Myocyte (in vitro differentiated cells): ENCODE measurements at regions not wholly inside any gene's neighbourhood (a gene's known extent, or its start where the extent isn't known, plus 50 kb on each side); places are given as distances from the start of the nearest gene placed in this dataset.

Source experiments
- DNase-seq: peaks from one replicate; pipeline ENCODE4 v3.0.0-alpha.2; 2012; ENCODE audit warnings: low read depth

DNA sequence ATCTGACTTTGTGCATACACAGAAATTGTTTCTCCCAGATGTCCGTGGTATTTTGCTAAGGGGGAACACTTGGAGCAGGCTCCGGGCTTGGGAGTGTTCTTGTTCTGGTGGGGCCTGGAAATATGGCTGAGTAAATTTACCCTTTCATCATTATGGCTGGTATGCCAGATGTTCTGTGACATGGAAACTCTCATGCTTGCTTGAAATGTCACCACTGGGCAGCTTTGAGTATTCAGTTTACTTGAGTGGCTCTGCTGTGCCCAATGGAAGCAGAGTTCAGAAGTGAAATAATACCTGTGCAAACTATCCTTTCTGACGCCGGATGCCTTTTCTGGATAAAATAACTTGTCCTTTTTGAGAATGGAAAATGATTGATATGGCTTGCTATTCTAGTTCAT lies 283.6 kb upstream of the TPM1 start:
- no peak for DNase-seq

DNA sequence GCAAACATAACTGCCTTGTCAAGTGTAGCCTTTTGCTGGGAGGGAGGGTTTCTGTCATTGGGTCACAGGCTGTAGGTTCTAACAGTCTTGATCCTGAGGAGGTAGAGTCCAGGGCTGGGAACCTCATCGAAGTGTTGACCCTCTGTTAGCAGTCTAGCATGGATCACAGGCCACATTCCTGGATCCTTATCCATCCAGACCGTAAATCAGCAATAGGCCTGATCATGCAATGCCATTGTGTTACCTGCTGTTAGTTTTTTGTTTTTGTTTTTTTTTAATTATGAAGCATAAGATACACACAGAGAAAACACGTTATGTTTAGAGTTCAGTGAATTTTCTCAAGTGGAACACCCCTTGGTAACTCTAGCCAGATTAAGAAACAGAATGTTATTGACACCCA lies 282.0 kb upstream of the TPM1 start:
- DNase-seq: no peak

DNA sequence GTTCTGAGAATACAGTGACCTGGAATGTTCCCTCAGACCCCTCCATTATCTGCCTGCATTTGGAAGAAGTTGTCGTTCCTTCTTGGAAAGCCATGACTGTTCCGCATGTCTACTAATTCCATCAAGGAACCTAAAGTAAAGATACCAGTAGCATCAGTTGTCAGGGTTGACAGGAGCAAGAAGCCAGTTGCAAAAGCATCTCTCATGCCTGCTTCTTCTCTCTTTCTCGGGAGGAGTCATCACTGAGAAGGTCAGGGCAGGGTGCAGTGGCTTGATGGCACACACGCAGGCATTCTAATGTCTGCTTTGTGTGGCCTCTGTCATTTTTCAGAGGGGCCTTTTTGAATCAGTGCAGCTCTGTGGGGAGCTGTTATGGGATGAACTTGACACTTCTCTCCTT lies 276.6 kb upstream of the TPM1 start:
- DNase-seq: no peak

DNA sequence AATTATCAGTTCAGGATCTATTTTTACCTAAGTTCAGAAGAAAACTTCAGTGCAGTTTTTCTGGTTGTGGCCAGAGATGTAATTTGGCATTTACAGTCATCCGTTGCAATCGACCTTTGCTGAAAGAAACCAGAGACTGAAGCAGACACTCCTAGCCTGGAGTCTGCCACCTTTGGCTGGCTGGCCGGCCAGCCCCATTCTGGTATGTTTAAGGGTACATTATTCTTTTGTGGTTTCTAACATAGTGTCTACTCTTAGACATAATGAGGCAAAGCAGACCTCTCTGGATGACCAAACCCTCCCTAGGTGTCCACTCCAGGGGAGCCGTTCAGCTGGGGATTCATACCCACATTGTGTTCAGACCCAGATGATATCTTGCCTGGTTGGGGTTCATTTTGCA lies 275.9 kb upstream of the TPM1 start:
- no peak for DNase-seq

DNA sequence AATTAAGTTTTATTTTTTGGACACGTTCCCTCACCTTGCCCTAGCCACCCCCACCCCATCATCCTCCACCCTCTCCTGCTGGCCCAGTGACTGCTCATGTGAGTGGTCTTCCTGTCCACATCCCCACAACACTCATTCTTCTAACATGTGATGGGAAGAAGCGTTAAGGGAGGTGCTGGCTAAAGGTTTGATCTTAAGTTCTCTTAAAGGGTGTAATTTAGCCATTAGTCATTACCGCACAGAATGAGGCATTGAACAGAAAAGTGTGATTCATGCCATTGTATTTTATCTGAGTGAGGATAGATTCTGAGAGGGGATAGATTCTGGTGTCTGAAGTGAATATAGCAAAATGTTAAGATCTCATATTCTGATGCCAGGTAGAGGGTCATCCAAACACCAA lies 272.9 kb upstream of the TPM1 start:
- DNase-seq: no peak

DNA sequence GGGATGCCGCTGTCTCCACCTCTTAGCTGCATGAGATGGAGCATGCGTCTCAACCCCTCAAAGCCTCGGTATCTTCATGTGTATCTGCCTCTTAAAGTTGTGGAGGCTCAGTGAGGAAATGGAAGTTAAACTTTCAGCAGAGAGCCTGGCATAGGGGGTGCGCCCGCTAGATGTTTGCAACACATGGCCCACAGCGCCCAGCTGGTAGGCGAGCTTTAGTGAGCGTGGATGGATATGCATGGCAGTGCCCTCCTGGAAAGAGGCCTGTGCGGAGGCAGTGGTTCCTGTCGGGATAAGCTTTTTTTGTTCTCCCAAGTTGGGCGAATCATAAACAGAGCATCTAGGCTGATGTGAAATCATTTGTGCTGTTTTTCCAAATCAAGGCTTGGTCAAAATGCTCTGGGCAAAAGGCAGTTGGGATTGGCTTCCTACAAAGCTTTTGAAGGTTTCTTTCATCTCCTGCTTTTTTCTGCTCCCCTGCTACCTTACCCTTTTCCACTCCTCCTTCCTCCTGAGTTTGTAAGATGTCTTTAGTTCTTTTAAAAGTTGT lies 272.4 kb upstream of the TPM1 start:
- DNase-seq: no peak

DNA sequence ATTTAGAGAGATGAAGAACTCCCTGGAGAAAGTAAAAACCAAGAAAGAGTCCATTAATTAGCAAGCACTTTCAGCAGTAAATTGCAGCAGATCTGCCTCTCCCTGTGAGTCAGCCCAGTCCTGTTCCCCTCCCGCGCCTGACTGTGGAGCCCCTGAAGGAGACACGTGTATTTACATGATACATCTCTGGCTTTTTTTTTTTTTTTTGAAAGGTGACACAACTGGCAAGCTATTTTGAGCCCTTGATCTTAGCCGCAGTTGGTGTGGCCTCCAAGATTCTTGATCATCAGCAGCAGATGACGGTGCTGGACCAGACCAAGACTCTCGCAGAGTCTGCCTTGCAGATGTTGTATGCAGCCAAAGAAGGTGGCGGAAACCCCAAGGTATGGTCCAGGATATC lies 271.8 kb upstream of the TPM1 start:
- DNase-seq: peak; percentile 94

DNA sequence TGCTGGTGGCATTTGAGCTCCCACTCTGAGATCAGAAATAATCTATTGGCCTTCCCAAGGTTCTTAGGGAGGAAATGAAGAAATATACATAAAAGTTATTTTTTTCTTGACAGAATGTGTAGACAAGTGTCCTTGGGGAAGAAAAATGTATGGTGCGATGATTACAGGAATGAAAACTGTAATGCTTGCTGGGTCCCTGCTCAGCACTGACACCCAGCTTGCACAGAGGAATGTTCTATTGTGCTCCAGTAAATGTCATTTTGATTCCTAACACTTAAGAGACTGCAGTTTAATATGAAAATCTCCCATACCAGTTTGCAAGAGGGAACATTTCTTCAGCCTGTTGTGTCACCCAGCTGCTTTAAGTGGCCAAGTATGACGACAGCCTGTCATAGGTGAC lies 271.3 kb upstream of the TPM1 start:
- DNase-seq: no peak

DNA sequence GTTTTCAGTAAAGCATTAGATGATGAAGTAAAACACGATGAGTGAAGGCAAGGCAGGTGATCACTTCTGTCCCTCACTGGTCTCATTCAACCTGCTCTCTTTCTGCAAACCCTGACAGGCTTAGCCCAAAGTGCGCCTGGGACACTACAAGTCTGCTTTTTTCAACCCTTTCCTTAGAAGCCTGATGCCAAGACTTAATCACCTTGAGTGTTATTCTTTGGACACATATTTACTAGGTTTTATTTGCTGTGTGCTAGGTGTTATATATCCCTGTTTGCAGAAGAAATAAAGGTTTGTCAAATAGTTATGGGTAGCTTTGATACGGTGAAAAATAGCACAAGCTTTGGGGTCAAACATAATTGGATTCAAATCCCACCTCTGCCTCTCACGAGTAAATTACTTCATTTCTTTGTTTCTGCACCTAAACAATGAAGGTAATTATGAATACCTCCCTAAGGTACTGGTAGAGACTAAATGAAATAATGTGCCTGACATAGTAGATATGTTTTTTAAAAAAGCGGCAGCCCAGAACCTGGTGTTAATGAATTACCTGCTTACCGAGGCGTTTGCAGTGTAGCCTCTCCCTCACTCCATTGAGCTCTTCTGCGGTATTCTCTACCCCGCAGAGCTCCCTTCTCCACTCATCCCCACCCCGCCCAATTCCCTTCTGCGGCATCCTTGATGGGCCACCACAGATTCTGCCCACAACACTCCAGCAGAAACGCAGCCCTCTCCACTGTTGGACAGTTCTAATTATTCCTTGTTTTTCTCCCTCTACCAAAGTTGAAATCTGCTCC lies 269.0 kb upstream of the TPM1 start:
- no peak for DNase-seq

DNA sequence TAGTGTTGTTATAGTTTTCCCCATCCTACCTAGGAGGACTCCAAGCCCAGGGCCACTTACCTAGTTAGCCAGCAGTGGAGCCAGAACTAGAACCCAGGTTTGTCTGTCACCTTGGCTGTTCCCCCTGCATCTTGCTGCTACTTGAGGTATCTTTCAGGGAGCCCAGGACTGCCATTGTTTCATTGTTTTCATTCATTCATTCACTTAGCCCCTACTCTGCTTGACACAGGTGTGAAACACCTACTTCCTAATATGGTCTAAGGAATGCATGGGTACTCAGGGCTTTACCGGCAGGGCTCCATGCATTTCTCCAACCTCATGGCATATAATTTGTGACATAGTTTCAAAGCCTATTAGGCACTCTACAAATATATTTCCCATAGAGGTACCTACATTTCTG lies 266.6 kb upstream of the TPM1 start:
- no peak for DNase-seq

DNA sequence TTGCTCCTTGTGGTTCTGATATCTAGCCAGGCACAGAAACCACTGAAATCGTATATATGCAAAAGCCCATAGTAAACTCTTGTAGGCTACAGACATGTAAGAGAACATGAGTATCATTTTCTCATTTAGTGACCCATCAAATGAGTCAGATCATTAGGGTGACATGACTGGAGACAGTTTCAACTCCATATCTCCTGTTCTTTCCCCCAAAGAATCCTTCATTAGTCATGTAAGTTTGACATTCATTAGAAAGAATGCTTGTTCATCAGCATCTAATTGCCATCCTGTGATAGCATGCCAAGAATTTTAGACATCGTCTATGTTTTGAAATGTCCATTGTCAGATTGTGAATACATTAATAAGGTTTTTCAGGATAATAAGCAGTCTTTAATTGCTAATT lies 264.9 kb upstream of the TPM1 start:
- DNase-seq: no peak

DNA sequence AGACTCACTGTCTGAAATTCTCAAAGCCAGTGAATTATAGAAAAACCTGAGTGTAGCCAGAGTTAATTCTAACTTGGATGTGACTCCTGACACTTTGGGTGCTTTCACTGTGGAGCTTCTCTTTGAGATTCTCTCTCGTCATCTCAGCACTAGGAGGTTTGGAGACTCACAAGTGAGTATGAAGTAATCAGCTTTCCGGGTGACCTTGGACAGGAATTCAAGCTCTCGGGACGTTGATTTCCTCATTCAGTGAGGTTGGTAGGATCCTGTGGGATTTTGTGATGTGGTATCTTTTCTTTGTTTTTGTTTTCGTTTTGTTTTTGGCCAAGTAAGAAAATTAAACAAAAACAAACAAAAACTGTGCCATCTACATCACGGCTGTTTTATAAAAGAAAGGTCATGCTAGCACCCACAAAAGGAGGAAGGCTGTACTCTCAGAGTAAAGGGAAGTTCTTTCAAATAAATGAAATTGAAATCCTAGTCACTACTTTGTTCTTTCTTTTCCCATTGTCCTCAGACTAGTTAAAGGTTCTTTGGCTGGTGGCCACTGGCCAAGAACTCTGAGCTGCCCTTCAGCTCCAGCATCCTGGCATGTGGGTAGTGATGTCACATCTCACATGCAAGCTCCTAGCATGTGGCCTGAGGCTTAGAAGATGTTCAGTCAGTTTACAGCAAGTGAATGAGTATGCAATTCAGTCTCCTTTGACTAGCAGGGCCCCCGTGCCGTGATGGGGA lies 263.3 kb upstream of the TPM1 start:
- DNase-seq: peak; percentile 56

DNA sequence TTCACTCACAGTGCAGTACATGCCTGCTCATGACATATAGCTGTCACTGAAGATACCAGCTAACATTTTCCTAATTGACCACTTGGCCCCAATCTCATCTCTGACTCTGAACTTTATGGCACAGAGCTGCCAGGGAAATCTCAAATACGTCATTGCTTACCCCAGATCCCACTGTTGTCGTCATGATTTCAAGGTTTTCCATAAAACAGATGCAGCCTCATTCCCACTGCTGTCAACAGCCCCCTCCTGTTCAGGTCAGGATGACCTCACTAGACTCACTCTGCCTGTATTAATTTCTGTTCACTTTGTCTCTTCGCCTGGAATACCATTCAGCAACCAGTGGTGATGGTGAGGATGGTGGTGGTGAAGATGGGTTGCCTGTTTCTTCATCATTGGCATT lies 262.6 kb upstream of the TPM1 start:
- DNase-seq: no peak

DNA sequence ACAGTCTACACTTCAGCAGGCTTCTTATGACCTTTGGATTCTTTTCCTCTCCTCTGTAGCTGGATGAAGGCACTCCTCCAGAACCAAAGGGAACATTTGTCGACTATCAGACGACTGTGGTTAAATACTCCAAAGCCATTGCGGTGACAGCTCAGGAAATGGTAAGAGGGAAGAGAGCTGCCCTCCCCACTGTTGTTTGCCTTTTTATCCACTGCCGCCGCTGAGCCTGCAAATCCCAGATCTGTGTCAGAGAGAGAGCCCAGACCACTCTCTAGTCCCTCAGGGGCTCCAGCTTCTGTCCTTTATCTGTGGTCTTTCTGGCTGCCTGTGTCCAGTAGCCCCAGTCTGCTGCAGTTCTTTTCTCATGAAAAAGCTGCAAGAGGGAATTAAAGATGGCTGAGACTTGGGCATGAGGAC lies 261.5 kb upstream of the TPM1 start:
- DNase-seq: peak; percentile 72

DNA sequence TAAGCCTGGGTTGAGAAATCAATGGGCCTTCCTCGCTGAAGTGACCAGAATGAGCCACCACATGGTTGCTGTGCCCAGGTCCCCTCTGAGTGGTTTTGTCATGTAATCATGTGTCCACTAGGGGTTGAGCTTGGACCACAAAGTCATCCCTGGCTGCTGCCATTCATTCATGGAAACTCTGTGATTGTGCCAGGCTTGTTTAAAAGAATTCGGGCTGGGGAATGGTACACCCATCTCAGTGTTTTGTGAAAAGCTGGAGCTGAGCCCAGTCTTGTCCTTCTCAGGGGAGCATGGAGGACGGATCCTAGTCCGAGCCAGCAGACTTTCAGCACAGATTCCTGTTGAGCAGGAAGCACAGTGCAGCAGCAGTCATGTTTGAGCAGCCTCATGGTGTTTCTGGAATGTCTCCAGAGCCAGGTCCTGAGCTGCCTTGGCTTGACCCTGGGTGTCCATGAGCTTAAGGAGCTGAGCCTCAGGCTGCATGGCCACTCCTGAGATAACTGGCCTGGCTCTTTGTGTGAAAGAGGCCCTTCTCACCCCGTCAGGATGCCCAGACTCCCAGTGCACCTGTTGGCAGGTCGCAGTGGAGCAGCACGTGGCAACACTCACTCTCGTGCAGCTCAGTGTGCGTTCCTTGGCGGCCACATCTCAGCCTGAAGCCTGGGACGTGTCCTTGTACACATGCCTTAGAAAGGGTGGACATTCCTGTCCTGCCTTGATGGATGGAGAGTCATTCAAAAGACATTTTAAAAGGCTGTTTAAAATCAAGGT lies 260.3 kb upstream of the TPM1 start:
- peak; percentile 89 for DNase-seq

DNA sequence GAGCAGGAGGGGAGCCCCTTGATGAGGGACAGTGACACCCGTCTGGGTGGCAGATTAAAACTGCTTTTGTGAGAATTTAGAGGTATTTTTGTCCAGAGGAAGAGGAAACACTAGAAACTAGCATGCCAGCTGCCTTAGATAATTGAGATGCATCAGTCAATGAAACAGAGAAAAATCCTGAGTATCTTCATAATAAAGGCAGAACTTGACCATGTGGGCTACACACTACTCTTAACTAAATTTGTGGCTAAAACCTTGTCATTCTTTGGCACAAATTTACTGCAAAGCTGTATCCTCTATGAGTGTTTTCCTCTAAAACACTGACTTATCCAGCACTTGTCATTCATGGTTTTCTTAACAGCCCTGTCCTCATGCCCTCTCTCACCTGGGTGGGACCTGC lies 259.7 kb upstream of the TPM1 start:
- DNase-seq: no peak

DNA sequence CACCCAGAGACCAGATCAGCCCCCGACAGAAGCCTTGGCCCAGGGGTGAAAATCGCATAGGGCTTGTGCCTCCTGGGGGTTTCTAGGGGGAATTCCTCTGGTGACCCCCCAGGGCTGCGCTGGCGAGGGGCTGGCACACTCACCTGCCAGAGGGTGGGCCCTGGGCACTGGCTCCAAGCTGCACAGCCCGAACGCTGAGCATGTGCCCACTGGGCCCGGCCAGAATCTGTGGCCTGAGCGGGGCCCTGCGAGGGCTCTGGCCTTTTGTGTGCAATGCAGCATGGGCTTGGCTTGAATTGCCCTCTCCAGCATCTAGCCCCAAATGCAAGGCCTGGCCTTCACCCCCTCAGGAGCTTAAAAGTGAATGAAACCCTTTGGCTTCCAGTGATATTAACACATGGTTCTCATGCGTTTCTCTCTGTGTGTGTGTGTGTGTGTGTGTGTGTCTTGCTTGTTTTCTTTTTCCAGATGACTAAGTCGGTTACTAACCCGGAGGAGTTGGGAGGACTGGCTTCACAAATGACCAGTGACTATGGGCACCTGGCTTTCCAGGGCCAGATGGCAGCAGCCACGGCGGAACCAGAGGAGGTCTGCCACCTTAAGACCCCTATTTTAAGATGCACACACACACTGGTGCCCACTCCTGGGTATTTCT lies 259.1 kb upstream of the TPM1 start:
- peak; percentile 80 for DNase-seq

DNA sequence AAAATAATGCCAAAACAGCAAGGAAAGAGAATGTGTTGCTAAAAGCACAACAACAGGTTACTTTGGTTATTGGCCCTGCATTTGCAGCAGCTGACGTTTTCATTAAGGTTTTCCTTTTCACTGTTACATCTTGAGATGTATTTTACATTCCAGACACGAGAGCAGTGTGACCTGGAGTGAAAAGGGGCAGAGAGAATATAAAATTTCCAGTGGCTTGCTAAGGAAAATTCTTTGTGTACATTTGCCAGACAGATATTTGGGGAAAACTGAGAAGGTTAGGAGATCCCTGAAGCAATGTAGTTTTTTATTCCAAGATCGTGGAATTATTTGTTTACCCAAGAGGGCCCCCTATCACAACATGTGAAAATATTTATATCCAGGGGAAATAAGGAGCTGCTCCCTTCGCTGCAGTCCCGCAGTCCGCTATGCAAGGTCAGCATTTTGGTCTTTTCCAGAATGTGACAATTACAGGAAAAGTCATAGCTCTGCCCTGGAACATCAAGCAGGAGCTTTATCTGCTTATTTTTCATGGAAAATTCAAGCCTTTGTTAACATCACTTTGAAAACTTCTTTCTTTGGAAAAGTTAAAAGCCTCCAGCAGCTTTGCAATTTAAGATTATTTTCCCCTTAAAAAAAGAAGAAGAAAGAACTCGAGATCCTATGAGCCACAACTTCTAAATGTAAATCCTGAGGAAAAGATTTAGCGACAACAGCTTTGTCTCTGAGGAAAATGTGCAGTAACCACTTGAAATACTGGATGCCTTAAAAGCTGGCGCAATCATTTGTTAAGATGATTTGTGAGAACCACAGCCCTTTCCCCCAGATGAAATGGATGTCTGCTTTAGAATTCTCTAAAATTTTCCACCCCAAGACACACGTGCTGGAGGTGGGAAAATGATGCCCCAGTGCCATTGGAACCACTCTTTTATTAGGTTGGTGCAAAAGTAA lies 256.4 kb upstream of the TPM1 start:
- no peak for DNase-seq

DNA sequence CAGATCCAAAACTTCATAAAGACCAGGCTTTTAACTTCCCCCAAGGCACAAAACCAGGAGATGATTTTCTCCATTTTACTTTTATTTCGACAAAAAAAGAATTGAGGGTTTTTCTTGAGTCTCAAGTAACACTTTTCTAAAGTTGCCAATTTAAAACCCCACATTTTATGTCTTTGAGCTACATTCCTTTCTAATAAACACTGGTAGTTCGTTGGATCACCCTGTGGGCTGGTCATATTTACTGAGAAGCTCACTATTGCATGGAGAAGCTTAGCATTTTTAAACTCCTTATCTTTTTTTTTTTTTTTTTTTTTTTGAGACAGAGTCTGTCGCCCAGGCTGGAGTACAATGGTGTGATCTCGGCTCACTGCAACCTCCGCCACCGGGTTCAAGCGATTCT lies 255.1 kb upstream of the TPM1 start:
- no peak for DNase-seq

DNA sequence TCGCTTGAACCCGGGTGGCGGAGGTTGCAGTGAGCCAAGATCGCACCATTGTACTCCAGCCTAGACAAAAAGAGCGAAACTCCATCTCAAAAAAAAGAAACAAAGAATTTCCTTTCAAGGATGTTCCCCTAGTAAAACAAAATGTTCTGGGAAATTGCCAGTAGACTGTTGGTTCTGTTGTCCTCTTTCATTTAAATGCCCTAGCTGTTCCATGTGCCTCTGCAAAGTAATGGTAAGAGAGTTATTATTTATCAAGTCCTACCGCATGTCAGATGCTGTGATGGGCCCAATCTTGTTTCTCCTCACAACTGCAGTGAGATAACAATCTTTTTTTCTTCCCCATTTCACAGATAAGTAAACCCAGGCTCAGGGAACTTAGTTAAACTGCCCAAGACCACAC lies 254.3 kb upstream of the TPM1 start:
- no peak for DNase-seq
